HG03280 (cell line): ENCODE measurements at regions not wholly inside any gene's neighbourhood (a gene's known extent, or its start where the extent isn't known, plus 50 kb on each side); places are given as distances from the start of the nearest gene placed in this dataset.
"Not testable (repeated sequence)": the region's sequence is repeated elsewhere in the genome, so short reads cannot be mapped to it uniquely, and the experiment has no call there.

Experiments
- ATAC-seq: cut with Tn5 transposase; IDR thresholded peaks from one replicate; pipeline ENCODE4 v1.9.1; 2021; ENCODE audit warnings: mild to moderate bottlenecking, moderate library complexity; ENCODE audit not compliant: unreplicated experiment

GRCh38 chr18:78477840-78478239, 501.8 kb upstream of the SALL3 start:
- ATAC-seq, result no peak

- ATAC-seq, result no peak
Measured at GRCh38 chr18:78479443-78479842, 500.2 kb upstream of the SALL3 start.

GRCh38 chr18:78480262-78481054, 499.2 kb upstream of the SALL3 start:
- no peak for ATAC-seq

GRCh38 chr18:78482378-78482777, 497.2 kb upstream of the SALL3 start:
- ATAC-seq, result no peak

GRCh38 chr18:78487649-78488048, 492.0 kb upstream of the SALL3 start:
- no peak for ATAC-seq

GRCh38 chr18:78492064-78492812, 487.4 kb upstream of the SALL3 start:
- ATAC-seq, result no peak

- no peak for ATAC-seq
Measured at GRCh38 chr18:78492813-78493371, 486.7 kb upstream of the SALL3 start.

- ATAC-seq, result not testable (repeated sequence)
Measured at GRCh38 chr18:78493490-78493889, 486.1 kb upstream of the SALL3 start.

GRCh38 chr18:78494204-78495085, 485.2 kb upstream of the SALL3 start:
- ATAC-seq, result no peak

- ATAC-seq, result no peak
Measured at GRCh38 chr18:78495550-78495949, 484.1 kb upstream of the SALL3 start.

- ATAC-seq, result no peak
Measured at GRCh38 chr18:78496079-78496478, 483.5 kb upstream of the SALL3 start.

- no peak for ATAC-seq
Measured at GRCh38 chr18:78497641-78498040, 482.0 kb upstream of the SALL3 start.

GRCh38 chr18:78499586-78499985, 480.0 kb upstream of the SALL3 start:
- ATAC-seq, result no peak

- ATAC-seq, result no peak
Measured at GRCh38 chr18:78501251-78501650, 478.4 kb upstream of the SALL3 start.

GRCh38 chr18:78503129-78503528, 476.5 kb upstream of the SALL3 start:
- ATAC-seq, result no peak

- no peak for ATAC-seq
Measured at GRCh38 chr18:78505851-78506461, 473.7 kb upstream of the SALL3 start.

GRCh38 chr18:78507217-78507616, 472.4 kb upstream of the SALL3 start:
- ATAC-seq, result no peak

GRCh38 chr18:78508228-78508824, 471.3 kb upstream of the SALL3 start:
- ATAC-seq, result not testable (repeated sequence)

- ATAC-seq, result no peak
Measured at GRCh38 chr18:78510091-78510490, 469.5 kb upstream of the SALL3 start.

GRCh38 chr18:78510636-78511035, 469.0 kb upstream of the SALL3 start:
- ATAC-seq, result no peak
